WTC11 (cell line): ENCODE measurements at regions not wholly inside any gene's neighbourhood (a gene's known extent, or its start where the extent isn't known, plus 50 kb on each side); places are given as distances from the start of the nearest gene placed in this dataset.

Experiments
- FOXP1 ChIP-seq: sonication (generic); formaldehyde crosslinking; IDR thresholded peaks from 2 replicates; pipeline ENCODE4 v1.8.0; 2022; ENCODE audit warnings: missing genetic modification reagents, mild to moderate bottlenecking, moderate library complexity, borderline replicate concordance
- MAX ChIP-seq: sonication (generic); formaldehyde crosslinking; IDR thresholded peaks from 2 replicates; pipeline ENCODE4 v1.8.0; 2022; ENCODE audit warnings: mild to moderate bottlenecking, missing genetic modification reagents

GRCh38 chrX:40279091-40279430 is 181.3 kb upstream of the BCOR start:
- TF ChIP-seq FOXP1, result no peak
- no peak for TF ChIP-seq MAX (CRISPR knock-in tag)
